ENCODE measurements at regions not wholly inside any gene's neighbourhood (a gene's known extent, or its start where the extent isn't known, plus 50 kb on each side); places are given as distances from the start of the nearest gene placed in this dataset.

DNA sequence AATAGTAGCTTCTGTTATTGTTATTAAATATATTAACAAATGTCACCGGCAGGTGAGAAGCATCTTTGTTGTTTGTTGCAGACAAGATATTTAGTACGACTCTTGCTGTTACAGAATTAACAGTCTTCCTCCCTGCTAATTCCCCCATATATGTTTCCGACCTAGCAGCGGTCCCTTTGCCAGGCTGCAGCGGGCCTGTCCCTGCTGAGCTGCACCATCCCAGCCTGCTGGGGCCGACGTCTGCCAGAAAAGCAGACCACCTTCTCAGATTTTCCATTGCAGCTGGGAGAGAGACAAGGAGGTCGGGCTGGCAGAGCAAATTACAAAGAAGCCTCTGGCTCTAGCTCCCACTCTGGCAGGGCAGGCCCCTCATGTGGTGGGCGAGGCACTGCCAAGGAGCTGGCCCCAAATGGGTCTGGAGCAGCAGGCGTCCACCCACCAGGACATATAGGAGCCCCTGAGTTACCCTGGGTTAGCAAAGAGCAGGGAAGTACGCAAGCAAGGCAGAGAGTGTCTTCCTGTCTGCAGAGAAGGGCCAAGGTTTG lies 142.7 kb downstream of the FOXD2 start:
- TF ChIP-seq CTCF (IDR thresholded peaks at IDR 0.05) (no peak), POLR2A (IDR thresholded peaks at IDR 0.05) (no peak)

Data from Peyer's patch (tissue), 4 donors.